NCI-H2081 treated with DMSO at 0.1 percent for 48 hours (cell line): ENCODE measurements at regions not wholly inside any gene's neighbourhood (a gene's known extent, or its start where the extent isn't known, plus 50 kb on each side); places are given as distances from the start of the nearest gene placed in this dataset.

Source experiments
- DNase-seq: peaks from one replicate; lab custom pipeline; 2025; lab: John Stamatoyannopoulos, UW

DNA sequence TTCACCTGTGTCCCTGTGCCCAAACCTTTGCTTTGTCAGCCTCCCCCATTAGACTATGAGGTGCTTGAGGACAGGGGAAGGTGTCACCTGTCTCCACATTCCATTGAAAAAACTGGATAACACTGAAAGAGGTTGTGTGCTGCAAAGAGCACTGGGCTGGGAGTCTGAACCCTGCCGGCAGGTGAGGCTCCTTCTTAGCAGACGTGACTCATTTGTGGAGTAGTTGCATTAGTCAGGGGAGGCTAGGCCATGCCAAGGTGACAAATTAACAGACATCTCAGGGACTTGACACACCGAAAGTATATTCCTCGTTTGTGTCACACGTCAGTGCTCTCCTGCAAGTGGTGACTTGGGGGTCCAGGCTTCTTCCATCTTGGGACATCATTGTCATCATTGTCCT lies 95.9 kb upstream of the STX18 start:
- no peak for DNase-seq

DNA sequence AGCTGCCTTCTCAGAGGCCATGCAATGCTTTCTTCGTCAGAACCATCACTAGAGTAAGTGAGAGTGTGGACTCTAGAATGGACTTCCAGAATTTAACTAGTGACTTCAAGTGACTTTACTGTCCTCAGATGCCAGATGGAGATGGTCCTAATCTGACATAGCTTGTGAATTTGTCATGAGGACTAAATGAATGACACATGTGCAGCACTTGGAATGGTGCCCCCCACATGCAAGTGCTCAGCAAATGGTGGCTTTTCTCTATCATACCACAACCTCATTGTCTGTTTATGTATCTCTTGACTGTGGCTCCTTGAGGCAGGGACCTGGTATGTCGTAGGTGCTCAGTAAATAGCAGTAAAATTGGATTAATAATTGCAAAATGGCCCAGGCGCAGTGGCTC lies 91.6 kb upstream of the STX18 start:
- no peak for DNase-seq

DNA sequence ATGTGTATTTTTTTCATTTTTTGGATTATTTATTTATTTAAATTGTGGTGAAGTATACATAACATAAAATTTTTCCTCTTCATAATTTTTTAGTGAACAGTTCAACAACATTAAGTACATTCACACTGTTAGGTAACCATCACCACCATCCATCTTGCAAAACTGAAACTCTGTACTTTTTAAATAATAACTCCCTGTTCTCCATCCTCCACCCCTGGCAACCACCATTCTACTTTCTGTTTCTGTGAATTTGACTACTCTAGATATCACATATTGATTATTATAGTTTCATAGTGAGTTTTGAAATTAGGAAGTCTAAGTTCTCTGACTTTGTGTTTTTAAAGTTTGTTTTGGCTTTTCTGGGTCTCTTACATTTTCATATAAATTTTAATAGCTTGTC lies 89.3 kb upstream of the STX18 start:
- no peak for DNase-seq

DNA sequence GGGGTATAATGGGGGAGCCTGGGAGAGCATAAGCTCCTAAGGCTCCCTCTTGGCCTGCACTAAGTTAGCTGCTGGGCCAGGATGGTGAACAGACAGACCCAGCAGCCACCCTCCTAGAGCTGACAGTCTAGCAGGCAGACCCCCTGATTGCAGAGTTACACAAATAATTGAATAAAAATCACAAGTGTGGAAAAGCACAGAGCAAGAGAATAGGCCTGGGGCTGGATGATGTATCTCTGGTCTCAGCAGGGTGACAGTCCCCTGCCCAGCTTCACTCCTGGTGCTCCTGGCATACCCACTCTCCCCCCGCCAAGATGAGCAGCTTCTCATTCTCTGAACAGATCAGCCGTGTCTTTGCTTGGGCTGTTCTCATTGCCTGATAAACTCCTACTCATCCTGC lies 86.1 kb upstream of the STX18 start:
- DNase-seq, result no peak

DNA sequence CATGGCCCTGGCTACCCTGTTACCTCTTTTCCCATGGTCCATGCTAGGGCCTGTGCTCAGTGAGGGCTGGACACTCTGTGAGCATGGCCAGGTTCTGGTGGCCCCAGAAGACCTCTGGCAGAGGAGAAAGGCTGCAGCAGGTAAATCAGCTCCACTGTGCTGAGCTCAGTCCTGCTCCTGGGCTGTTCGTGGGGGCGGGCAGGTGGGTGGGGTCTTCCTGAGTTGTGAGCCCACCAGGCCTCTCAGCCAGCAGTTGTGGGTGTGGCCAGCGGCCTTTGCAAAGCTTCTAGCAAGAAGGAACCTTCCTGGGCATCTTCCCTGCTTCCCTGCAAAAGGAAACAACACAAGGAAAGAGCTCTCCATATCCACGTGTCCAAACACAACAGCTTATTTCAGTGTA lies 85.3 kb upstream of the STX18 start:
- no peak for DNase-seq

DNA sequence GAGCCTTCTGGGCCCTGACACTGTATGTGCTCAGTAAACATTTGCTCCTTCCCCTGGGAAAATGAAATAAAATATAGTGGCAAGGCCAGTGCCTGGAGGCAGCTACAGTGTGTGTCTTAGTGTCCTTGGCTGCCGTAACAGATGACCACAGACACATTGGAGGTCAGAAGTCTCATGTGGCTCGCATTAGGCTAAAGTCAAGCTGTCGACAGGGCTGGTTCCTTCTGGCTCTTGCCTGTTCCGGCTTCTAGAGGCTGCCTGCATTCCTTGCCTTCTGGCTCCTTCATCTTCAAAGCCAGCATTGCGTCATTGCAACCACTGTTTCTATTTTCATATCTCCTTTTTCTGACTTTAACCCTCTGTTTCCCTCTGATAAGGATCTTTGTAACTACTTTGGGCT lies 83.6 kb upstream of the STX18 start:
- DNase-seq, result no peak

DNA sequence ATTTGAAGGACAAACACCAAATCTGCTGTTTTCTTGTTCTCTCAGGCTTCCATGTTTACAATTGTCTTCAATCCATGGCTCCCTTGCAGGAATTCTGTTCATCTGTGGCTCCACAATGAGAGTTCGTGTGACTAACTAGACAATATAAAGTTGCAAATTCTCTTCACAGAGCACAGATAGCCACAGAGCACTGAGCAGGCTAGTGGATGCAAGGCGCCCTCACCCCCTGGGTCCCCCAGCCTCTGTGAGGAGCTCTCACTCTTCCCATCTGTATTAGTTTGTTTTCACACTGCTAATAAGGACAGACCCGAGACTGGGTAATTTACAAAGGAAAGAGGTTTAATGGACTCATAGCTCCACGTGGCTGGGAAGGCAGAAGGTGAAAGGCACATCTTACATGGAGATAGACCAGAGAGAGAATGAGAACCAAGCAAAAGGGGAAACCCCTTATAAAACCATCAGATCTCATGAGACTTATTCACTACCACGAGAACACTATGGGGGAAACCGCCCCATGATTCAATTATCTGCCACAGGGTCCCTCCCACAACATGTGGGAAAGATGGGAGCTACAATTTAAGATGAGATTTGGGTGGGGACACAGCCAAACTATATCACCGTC lies 82.5 kb upstream of the STX18 start:
- no peak for DNase-seq

DNA sequence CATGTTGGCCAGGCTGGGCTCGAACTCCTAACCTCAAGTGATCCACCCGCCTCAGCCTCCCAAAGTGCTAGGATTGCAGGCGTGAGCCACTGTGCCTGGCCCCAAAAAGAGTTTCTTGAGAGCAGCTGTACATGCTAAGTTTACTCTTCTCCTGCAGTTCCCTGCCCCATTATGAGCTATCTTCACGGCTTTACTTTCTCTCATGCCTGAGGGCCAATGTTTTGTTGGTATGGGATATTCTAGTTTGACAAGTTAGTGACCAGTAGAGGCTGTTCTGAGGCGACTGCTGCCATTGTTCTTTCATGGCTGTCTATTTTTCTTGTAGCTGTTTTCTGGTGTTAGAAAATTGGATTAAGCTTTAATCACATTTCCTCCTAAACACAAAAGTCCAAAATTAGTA lies 78.0 kb upstream of the STX18 start:
- DNase-seq, result no peak

DNA sequence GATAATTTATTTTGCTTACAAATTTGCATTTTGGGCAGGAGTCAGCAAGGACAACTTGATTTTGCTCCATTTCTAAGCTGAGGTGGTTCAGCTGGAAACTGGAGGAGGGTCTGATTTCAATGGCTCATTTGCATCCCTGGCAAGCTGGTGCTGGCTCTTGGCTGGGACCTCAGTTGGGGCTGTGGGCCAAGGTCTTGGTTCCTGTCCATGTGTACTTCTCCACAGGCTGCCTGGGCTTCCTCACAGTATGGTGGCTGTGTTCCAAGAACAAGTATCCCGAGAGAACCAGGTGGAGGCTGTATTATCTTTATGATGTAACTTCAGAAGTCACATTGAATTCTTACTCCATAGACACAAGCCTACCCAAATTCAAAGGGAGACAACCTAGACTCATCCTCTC lies 77.0 kb upstream of the STX18 start:
- peak; percentile 54 for DNase-seq

DNA sequence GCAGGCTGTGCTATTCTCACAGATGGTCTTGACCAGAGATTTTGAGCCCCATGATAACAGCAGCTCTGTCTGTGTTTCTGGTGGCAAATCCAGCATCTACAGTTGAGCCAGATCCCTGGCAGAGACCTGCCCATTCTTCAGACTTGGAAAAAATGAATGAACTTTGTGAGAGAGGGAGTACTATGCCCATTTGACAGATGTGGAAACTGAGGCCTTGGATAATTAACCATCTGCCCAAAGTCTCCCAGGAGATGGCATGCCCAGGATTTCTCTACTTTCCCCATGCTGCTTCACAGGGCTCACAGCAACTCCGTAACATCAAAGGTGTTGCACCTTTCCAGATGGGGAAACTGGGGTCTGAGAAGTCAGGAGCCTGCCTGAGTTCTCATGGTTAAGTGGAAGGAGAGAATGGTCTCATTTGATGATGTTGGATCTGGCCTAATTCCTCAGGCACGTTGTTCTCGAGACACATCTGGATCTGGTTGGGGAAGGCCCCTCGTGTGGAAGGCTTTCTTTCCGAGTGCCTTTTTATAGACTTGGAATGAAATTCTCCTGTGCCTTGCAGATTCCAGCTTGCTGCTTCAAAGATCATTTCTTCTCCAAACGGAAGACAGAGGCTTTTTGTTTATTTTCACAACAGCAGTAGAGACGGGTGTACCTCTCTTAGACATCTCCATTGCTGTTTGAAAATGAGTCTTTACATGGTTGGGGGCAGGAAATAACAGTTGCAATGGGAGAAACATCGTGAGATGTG lies 73.3 kb upstream of the STX18 start:
- no peak for DNase-seq

DNA sequence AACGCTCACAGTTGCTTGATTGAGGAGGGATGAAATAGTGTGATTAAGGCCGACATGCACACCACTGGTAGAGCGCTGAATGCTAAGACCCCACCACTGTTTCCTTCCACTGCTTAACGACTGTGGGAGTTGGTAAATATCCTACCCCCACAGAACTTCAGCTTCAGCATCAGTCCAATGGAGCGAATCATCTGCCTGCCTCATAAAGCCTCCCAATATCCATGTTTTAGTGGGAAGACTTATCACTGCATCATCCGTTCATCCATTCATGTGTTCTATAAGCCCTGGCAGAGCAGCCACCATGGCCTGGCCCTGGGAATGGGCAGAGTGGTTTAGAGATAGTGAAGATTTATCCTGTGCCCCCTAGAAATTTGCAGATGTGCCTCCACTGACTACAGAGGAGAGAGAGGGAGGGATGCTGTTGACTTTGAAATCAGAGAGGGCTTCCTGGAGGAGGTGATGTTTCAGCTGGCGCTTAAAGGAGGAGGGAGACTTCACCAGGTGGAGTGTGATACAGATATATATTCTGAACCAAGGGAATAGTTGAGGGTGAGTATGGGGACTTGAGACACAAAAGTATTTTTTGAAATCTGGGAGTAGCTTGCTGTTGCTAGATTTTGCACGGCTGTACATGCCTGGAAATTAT lies 71.9 kb upstream of the STX18 start:
- no peak for DNase-seq

DNA sequence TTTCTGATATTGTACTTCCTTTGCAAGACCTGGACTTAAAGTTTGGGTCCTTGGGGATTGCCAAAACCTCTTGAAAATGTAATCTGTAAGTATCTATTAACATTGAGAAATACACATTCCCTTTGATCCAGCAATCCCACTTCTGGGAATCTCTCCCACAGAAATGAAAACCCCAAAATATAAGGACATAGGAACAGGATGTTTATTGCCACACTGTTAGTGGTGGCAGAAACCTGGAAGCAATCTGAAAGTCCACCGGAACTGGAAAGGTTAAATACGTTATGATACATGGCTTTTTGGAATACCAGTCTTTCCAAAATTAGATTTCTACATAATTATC lies 71.2 kb upstream of the STX18 start:
- no peak for DNase-seq

DNA sequence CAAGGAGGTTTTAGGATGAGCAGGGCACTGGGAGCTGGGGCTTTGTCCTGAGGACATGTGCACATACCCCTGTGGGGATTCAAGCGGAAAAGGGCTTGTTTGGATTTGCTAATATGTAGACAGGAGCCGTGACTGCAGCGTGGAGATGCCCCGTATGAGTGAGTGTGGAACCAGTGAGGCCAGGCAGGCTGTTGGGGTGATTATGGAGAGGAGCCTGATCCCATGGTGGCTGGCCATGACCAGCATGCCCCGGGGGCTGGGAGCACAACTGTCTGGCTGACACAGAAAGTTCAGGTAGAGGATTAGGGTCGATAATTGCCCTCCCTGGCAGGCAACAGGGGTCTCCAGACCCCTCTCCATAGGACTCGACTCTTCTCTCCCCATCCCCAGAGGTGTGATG lies 68.8 kb upstream of the STX18 start:
- DNase-seq, result no peak

DNA sequence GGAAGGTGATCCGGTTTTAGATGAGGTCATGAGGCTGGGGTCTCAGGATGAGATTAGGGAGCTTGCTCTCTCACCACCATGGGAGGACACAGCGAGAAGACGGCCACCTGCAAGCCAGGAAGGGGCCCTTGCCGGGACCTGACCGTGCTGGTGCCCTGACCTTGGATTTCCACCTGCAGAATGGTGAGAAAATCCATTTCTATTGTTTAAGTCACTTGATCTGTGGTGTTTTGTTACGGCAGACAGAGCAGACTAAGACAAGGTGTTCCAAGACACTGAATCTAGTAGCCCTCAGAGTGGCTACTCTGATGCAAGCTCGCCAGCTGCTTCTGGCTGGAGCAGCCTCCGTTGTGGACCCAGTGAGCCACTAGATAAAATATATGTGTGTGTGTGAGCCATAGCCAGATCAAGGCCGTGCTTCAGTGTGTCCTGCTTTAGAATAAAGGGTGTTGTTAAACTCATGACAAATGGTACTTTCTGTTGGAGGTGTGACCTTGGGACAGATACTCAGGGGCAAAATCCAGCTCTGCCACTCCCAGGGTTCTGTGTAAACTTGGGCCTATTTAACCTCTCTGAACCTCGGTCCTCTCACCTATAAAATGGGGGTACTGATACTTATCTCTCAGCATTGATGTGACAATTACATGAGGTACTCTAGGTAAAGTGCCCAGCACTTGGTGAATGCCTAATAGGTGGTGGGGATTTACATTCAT lies 67.9 kb upstream of the STX18 start:
- no peak for DNase-seq

DNA sequence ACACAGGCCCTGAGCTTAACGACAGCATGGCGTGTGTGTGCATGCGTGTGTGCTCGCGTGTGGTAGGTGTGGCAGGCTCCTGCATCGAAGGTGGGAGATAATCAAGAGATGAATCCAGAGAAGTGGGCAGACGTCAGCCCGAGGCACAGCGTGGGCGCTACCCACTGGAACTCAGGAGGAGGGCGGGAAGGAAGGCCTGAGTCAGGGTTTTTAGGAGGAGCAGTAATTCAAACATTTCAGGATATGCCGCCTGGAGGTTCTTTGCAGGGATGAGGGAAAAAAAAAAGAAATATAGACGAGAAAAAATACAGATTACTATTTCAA lies 66.3 kb upstream of the STX18 start:
- no peak for DNase-seq

DNA sequence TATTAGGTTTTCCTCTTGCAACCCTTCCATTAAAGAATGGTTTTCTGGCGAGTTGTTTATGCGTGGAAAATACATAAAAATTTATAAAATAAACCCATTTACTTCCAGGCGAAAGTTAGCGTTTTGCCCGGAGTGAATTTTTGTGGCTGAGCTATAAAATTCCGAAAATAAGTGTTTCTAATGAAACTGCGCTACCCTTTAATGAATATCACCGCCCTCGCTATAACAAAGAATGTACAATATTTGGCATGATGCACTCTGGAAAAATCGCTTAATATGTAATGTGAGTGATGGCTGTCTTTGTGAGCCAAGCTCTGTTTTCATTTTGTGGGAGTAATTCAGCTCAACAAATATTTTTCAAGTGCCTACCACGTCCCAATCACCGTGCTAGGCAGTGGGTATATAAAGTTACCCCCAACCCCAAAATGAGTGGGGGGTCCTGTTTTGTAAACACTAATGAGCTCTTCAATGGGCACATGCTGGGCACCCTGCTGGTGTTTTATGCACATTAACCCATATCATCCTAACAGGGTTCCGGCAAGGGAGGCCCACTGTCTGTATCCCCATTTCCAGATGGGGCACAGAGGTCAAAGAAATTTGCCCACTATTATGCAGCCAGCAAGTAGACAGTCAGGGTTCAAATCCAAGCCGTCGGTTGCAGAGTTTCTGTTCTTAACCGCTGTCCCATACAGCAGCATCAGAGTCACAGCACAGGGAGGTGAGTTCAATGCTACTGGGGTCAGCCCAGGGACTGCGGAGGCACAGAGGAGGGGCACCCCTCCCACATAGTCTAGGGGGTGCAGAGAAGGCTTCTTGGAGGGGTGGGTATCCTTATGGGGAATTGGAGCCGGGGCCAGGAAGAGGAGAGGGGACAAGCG lies 65.7 kb upstream of the STX18 start:
- no peak for DNase-seq

DNA sequence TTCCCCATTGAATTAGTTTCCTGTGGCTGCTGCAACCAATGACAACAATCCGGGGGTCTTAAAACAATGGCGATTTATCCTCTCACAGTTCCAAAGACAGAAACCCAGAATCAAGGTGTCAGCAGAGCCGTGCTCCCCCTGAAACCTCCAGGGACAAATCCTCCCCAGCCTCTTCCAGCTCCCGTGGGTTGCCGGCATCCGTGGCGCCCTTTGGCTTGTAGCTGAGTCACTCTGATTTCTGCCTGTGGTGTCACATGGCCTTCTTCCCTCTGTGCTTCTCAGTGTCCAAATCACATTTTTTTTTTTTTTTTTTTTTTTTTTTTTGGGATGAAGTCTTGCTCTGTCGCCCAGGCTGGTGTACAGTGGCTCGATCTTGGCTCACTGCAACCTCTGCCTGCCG lies 64.5 kb upstream of the STX18 start:
- DNase-seq, result no peak

DNA sequence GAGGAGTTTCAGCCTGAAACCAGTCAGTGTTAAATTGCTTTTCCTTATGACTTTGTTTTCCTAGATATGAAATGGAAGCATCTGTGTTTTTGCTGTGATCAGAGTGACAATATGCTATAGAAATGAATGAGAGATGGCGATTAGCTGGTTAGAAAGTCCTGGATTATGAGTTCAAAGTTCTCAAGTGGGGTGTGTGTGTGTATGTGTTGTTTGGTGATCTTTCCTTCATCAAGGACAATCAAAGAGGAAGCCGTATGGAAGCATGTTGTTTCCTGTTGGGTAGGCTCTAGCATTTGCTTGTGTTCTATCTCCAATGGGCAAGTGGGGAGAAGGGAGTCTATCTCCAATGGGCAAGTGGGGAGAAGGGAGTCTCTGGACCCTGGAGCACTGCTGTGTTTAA lies 64.0 kb upstream of the STX18 start:
- no peak for DNase-seq

DNA sequence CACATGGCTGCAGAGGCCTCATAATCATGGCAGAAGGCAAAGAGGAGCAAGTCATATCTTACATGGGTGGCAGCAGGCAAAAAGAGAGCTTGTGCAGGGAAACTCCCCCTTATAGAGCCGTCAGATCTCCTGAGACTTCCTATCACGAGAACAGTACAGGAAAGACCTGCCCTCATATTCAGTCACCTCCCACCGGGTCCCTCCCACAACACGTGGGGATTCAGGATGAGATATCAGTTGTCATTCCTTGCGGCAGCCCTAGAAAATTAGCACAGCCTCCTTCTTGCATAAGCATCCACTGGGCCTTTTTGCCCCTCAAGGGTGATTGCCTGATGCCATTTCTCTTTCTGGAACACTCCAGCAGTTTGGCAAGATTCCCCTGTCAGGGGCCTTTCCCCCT lies 61.7 kb upstream of the STX18 start:
- no peak for DNase-seq

DNA sequence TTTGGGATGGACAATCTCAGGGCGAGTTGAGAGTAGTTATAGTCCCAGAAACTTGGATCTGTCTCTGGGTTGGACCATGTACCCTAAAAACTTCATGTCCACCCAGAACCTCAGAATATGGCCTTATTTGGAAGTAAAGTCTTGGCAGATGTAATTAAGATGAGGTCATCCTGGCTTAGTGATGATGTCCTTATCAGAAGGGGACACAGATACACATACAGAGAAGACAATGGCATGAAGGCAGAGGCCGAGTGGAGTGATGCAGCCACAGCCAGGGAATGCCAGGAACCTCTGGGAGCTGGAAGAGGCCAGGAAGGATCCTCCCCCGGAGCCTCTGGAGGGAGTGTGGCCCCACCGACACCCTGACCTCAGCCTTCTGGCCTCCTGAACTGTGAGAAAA lies 61.2 kb upstream of the STX18 start:
- DNase-seq, result no peak

DNA sequence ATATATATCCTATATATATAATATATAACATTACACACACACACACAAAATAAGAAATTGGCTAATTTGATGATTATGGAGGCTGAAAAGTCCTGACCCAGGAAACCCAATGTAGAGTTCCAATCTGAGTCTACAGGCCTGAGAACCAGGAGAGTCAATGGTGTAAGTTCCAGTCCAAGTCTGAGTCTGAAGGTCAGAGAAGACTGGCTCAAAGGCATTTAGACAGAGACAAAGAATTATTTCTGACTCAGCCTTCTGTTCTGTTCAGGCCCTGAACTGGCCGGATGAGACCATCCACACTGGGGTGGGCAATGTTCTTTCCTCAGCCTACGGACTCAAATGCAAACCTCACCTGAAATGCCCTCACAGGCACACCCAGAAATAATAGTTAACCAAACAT lies 60.6 kb upstream of the STX18 start:
- DNase-seq, result no peak

DNA sequence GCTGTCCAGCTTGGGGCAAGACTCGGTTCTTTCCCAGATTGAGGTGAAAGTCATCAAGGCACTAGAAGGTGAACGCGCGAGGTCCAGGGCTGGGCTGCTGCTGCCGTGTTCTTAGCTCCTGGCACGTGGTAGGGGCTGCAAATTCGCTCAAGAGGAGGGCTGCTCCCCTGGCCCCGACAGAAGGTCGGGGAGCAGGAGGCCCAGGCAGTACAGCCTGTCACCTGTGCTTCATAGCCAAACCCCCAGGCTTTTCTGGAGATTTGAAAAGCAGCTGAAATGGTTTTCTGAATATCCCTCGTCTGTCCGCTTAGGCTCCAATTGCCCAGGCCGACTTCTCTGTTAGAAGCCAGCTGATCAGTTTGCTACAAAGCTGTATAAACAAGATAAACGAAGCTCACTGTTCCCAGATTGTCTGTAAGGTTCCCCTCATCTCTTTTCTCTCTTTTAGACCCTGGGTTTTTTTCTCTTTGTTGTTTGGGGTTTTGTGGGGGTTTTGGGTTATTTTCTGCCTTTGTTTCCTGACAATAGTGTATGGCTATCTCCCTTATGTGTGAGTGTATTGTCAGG lies 60.0 kb upstream of the STX18 start:
- no peak for DNase-seq
